ENCODE measurements at regions not wholly inside any gene's neighbourhood (a gene's known extent, or its start where the extent isn't known, plus 50 kb on each side); places are given as distances from the start of the nearest gene placed in this dataset.

DNA sequence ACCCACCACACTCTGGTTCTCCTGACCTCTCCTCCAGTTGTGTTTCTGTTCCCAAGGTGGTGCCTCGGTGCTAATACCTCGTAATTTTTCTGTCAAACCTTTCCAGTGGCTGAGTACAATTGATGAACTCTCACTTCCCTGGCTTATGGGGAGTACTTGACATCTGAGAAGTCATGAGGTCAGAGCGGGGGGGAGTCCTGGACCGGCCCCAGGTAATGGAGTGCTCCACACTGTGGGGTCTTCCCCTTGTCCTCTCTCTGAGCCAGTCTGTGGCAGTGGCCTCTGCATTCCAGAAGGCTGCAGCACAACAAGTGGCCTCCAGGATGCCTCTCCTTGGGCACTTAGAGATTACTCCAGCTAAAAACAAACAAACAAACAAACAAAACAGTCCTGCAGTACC is 122.5 kb upstream of the TRIM2 start:
- ATAC-seq (no peak), DNase-seq (no peak)
- intact Hi-C loops (cut with DNase I) = loop anchor here in 8 of 10 donors (2.0 to 10.0 kb wide), 5 partner anchors 41 to 307 kb away; partner anchors contain the start of genes ARFIP1 (in 1 of the 8) and TIGD4 (in 1 of the 8)
- Histone ChIP-seq H3K4me3 (no peak overlapping the region), H3K27ac (no peak overlapping the region), H3K4me1 (peaks cover 0 to 25% (median 6%) of the 10 kb centered on the region in 9 donors), H3K36me3 (no peaks in the 10 kb centered on the region), H3K27me3 (no peaks in the 10 kb centered on the region), H3K9me3 (peaks cover 0 to 4% (median 0%) of the 10 kb centered on the region in 11 donors)
- 82 to 85% methylated on average over 4 of the region's 4 CpGs for WGBS, 2 donors
- TF ChIP-seq, protein P1, sequence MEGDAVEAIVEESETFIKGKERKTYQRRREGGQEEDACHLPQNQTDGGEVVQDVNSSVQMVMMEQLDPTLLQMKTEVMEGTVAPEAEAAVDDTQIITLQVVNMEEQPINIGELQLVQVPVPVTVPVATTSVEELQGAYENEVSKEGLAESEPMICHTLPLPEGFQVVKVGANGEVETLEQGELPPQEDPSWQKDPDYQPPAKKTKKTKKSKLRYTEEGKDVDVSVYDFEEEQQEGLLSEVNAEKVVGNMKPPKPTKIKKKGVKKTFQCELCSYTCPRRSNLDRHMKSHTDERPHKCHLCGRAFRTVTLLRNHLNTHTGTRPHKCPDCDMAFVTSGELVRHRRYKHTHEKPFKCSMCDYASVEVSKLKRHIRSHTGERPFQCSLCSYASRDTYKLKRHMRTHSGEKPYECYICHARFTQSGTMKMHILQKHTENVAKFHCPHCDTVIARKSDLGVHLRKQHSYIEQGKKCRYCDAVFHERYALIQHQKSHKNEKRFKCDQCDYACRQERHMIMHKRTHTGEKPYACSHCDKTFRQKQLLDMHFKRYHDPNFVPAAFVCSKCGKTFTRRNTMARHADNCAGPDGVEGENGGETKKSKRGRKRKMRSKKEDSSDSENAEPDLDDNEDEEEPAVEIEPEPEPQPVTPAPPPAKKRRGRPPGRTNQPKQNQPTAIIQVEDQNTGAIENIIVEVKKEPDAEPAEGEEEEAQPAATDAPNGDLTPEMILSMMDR (IDR thresholded peaks at IDR 0.05) = no peak

DNA sequence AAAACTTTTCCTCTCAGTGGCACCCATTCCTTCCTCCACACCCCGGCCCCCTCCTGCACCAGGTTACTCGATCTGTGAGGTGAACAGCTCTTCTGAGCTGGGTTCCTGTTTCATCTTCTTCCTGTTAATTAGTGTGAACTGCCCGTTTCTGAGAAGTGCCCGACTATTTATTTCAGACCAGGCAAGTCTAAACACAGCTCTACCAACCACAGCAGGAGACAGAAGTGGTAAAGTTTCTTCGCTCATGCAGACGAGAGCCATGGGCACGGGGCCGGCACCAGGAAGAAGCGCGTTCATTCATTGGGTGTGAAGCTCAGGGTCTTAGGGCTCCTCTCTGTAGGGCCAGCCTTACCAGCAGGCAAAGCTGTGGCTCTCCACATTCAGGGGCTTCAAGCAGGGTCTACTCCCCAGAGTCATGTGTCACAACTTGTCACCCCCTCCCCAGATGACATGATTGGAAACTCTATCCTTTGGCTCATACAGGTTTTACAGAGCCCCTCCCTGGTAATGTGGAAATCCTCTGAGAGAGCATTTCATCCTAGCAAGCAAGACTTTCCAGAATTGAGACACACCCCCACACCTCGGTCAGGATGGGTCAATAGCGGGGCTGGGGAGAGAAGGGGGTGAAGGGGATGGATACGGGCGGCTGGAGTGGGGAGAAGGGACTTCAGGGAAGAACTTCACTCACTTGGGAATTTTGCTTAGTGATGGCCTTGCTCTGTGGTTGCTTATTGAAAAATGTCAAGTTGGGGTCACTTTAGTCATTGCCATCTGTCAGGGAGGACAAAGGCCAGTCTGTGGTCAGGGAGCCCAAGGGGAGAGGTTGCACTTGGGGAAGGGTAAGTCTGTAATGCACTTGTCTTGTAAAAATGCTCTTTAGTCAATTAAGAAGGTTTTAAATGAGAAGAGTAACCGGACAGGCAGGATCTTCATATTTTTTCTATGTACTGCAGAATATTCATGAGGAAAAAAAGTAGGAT is 121.6 kb upstream of the TRIM2 start:
- 81 to 87% methylated on average over 15 of the region's 15 CpGs for WGBS, 2 donors
- Histone ChIP-seq H3K9me3 (peaks cover 0 to 4% (median 0%) of the 10 kb centered on the region in 11 donors), H3K4me1 (peaks cover 0 to 25% (median 6%) of the 10 kb centered on the region in 9 donors), H3K27me3 (no peaks in the 10 kb centered on the region), H3K36me3 (no peaks in the 10 kb centered on the region), H3K27ac (peak overlapping the region in 1 of 10 donors; percentile 55), H3K4me3 (no peak overlapping the region)
- ATAC-seq = no peak
- DNase-seq = no peak
- TF ChIP-seq, protein P1 (IDR thresholded peaks at IDR 0.05) = no peak
- intact Hi-C loops (cut with DNase I) = loop anchor here in 8 of 10 donors (1.0 to 10.0 kb wide), 6 partner anchors 40 to 308 kb away; partner anchors contain the start of genes ARFIP1 (in 1 of the 8) and TIGD4 (in 1 of the 8)

DNA sequence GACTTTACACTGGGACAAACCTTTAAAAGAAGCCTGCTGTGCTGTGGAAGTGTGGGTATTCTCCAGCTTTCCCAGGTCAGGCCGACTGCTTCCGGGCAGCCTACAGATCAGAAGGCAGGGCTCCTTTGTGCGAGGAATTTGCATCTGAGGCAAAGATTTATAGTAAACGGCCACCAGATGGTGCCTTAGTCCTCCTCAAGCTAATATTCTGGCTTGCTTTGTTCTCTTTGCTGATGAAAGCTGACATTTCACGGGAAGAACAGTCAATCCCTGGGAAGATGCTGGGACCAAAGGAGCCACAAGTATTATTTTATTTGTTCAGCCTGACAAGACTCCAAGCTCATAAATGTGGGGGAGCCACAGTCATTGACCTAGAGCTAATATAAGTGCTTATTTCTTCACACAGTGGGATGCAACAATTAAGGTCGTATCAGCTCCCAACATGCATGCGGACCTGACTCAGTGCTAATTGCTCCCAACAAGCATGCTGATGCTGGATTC is 120.7 kb upstream of the TRIM2 start:
- no peak overlapping the region for H3K4me3 ChIP-seq
- H3K4me1 ChIP-seq = peaks cover 0 to 25% (median 6%) of the 10 kb centered on the region in 9 donors
- ATAC-seq = peak; percentile 46 to 83 (median 74)
- WGBS, 2 donors = 21 to 22% methylated on average over 7 of the region's 7 CpGs
- intact Hi-C loops (cut with DNase I) = loop anchor here in 8 of 10 donors (1.0 to 10.0 kb wide), 6 partner anchors 39 to 309 kb away; partner anchors contain the start of genes ARFIP1 (in 1 of the 8) and TIGD4 (in 1 of the 8)
- no peak overlapping the region for H3K27ac ChIP-seq
- no peaks in the 10 kb centered on the region for H3K27me3 ChIP-seq
- TF ChIP-seq, protein P1 (IDR thresholded peaks at IDR 0.05) = peak in 8 of 9 donors; percentile 28 to 71 (median 65)
- no peaks in the 10 kb centered on the region for H3K9me3 ChIP-seq
- peak in 1 of 2 donors; percentile 52 for DNase-seq
- H3K36me3 ChIP-seq = no peaks in the 10 kb centered on the region
